ENCODE measurements at regions not wholly inside any gene's neighbourhood (a gene's known extent, or its start where the extent isn't known, plus 50 kb on each side); places are given as distances from the start of the nearest gene placed in this dataset.

GRCh38 chr4:142944565-142944964 is 98.5 kb upstream of the INPP4B start:
- H3K4me3 ChIP-seq (ENCODE audit: low read length) = no peak overlapping the region
- no peak for TF ChIP-seq CTCF (conservative IDR thresholded peaks at IDR 0.05; ENCODE audit: low read length)
- DNase-seq (ENCODE audit: low read depth) = no peak

DNA sequence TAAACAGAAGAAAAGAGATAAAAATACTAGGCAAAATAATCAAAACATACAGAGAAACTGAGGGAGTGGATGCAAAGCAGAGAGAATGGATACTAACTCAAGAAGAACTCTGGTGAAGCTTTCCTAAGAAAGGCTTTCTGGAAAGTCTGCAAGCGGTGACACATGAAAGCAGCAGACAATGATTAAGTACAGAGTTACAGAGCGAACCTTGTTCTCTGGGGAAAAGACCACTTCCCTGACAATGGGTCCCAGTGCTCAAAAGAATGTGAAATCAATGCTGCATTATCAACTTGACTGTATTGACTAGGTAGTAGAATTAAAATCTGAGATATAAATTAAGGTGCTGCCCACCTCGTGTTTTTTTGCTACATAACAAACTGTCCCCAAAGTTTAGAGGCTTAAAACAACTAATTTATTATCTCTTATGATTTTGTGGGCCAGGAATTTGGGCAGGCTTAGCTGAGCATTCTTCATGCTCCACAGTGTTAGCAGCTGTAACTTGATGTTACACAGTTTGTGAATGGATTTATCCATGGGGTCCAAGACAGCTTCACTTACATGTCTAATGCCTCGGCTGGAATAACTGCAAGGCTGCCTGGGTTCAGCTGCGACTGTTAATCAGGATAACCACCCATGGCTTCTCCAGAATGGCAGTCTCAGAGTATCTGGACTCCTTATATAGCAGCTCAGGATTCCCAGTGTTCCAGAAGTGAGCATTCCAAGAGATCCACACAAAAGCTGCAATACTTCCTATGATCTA is 106.9 kb upstream of the INPP4B start:
- no peak overlapping the region for H3K4me3 ChIP-seq (ENCODE audit: low read length)
- DNase-seq (ENCODE audit: low read depth) = no peak
- no peak for TF ChIP-seq CTCF (conservative IDR thresholded peaks at IDR 0.05; ENCODE audit: low read length)

DNA sequence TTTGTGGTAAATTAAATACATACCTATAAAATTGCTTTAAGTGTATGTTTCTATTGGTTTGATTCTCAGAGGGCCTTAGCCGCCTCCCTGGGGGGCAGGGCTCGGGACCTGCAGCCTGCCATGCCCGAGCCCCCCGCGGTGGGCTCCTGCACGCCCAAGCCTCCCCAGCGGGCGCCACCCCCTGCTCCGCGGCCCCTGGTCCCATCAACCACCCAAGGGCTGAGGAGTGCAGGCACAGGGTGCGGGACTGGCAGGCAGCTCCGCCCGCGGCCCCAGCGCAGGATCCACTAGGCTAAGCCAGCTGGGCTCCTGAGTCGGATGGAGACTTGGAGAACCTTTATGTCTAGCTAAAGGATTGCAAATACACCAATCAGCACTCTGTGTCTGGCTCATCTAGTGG is 108.3 kb upstream of the INPP4B start:
- H3K4me3 ChIP-seq (ENCODE audit: low read length) = no peak overlapping the region
- no peak for DNase-seq (ENCODE audit: low read depth)
- no peak for TF ChIP-seq CTCF (conservative IDR thresholded peaks at IDR 0.05; ENCODE audit: low read length)

GRCh38 chr4:142955501-142955900 is 109.4 kb upstream of the INPP4B start:
- DNase-seq (ENCODE audit: low read depth) = no peak
- H3K4me3 ChIP-seq (ENCODE audit: low read length) = no peak overlapping the region
- TF ChIP-seq CTCF (conservative IDR thresholded peaks at IDR 0.05; ENCODE audit: low read length) = no peak

DNA sequence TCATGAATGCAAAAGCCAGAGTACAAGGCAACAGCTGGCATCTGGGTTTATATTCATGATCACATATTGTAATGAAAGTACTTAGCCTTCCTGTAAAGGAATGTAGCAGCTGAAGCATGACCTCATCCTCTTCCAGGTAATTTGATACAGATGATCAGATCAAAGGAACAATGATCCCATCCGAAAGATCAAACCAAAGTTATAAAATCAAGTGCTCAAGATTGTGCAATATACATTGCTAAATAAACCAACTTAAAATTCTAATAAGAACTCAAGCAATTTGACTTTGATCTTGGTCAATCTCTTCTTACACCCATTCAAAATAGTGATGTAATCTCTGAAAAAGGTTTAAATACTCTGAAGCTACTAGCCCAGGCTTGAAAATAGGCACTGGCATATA is 113.1 kb upstream of the INPP4B start:
- no peak for TF ChIP-seq CTCF (conservative IDR thresholded peaks at IDR 0.05; ENCODE audit: low read length)
- no peak overlapping the region for H3K4me3 ChIP-seq (ENCODE audit: low read length)
- peak; percentile 1 for DNase-seq (ENCODE audit: low read depth)

GRCh38 chr4:142960126-142960525 is 114.0 kb upstream of the INPP4B start:
- no peak overlapping the region for H3K4me3 ChIP-seq (ENCODE audit: low read length)
- no peak for TF ChIP-seq CTCF (conservative IDR thresholded peaks at IDR 0.05; ENCODE audit: low read length)
- no peak for DNase-seq (ENCODE audit: low read depth)

DNA sequence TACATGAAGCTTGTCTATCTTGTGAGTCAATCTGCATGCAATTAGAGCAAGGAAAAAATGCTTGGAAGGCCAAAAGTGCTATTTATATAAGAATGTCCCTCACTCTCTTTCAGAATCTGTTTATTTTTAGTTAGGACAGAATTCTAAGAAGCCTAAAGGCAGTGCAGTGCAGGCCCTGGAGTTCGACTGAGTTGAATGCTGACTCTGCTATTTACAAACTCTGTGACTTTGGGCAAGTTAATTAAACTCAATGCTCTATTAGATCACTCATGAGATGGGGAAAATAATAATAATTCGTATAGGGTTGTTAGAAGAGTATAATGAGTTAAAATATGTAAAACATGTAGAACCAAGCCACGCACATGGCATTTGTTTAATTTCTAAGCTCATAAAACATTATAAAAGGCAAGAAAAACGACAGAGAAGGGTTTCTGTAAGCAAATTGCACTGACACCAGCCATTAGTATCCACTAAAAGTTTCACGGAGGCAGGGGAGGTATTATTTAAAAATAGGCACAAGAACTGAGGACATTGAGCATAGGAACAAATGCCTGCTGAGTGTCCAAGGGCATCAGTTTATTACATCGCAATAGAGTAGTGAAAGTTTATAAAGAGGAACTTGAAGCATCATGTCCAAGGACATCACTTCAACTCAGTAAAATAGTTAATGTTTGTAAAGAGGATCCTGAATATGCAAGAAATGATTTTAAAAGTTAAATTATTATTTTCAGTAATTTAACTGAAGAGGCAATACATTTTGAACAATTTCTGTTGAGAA is 115.0 kb upstream of the INPP4B start:
- DNase-seq (ENCODE audit: low read depth) = no peak
- no peak for TF ChIP-seq CTCF (conservative IDR thresholded peaks at IDR 0.05; ENCODE audit: low read length)
- no peak overlapping the region for H3K4me3 ChIP-seq (ENCODE audit: low read length)
